Activated naive CD4-positive, alpha-beta T cell treated with anti-CD3 and anti-CD28 coated beads, Interleukin-2, amount 10 ng/mL, durations not matched to agents 7 days and 5 days (primary cell): ENCODE measurements at regions not wholly inside any gene's neighbourhood (a gene's known extent, or its start where the extent isn't known, plus 50 kb on each side); places are given as distances from the start of the nearest gene placed in this dataset.

ENCODE experiments used
- CTCF ChIA-PET: fragments of 350-600 bp; sonication (Branson Sonifier 250); formaldehyde crosslinking; loops from one replicate; lab custom pipeline; 2021; ENCODE audit warnings: antibody characterized with exemption; lab: Charles Lee
- DNase-seq: peaks from one replicate; pipeline ENCODE4 v3.0.0-alpha.2; 2020
- H3K27ac Mint-ChIP-seq: one replicate; pipeline ENCODE4 v1.8.0; 2021; ENCODE audit warnings: mild to moderate bottlenecking, moderate library complexity, mixed read lengths
- H3K27me3 Mint-ChIP-seq: one replicate; pipeline ENCODE4 v1.8.0; 2021; ENCODE audit warnings: mild to moderate bottlenecking, mixed read lengths
- H3K36me3 Mint-ChIP-seq: one replicate; pipeline ENCODE4 v1.8.0; 2021; ENCODE audit warnings: mixed read lengths
- H3K4me1 Mint-ChIP-seq: one replicate; pipeline ENCODE4 v1.8.0; 2021; ENCODE audit warnings: mixed read lengths
- H3K4me3 Mint-ChIP-seq: one replicate; pipeline ENCODE4 v1.8.0; 2021; ENCODE audit warnings: mild to moderate bottlenecking, moderate library complexity, mixed read lengths
- H3K9me3 Mint-ChIP-seq: one replicate; pipeline ENCODE4 v1.8.0; 2021; ENCODE audit warnings: mixed read lengths

- DNase-seq = no peak
- peaks cover 5% of the 10 kb centered on the region for H3K9me3 Mint-ChIP-seq
- no peaks in the 10 kb centered on the region for H3K27me3 Mint-ChIP-seq
- H3K27ac Mint-ChIP-seq = no peak overlapping the region
- no peak overlapping the region for H3K4me3 Mint-ChIP-seq
- H3K36me3 Mint-ChIP-seq = no peaks in the 10 kb centered on the region
- peaks cover 13% of the 10 kb centered on the region for H3K4me1 Mint-ChIP-seq
- CTCF ChIA-PET = no interaction called here
These were observed 136.5 kb upstream of the NAMPT start for GRCh38 chr7:106421181-106421762.

DNA sequence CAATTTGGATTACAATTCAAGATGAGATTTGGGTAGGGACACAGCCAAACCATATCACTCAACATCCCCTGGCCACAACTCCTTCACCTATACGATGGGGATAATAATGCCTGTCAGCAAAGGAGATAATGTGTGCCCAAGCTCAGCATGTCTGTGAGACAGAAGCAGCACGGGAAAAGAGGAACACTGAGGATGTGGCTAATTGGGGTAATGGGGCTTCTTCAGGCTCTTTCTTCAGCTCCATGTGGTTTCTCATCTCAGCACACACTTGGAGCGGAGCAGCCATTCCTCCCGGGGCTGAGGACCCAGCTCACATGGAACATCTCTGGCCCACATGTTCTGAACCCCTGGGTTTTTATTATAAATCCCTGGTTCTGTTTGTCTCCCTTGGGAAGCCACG is 136.0 kb upstream of the NAMPT start:
- peaks cover 13% of the 10 kb centered on the region for H3K4me1 Mint-ChIP-seq
- no peaks in the 10 kb centered on the region for H3K27me3 Mint-ChIP-seq
- no peak overlapping the region for H3K4me3 Mint-ChIP-seq
- H3K27ac Mint-ChIP-seq = no peak overlapping the region
- CTCF ChIA-PET = interaction anchor here (1.8 kb wide), 1 partner anchor 41 kb away, joined by 6 read pairs; no protein-coding TSS in a partner anchor
- no peaks in the 10 kb centered on the region for H3K36me3 Mint-ChIP-seq
- peaks cover 6% of the 10 kb centered on the region for H3K9me3 Mint-ChIP-seq
- no peak for DNase-seq

DNA sequence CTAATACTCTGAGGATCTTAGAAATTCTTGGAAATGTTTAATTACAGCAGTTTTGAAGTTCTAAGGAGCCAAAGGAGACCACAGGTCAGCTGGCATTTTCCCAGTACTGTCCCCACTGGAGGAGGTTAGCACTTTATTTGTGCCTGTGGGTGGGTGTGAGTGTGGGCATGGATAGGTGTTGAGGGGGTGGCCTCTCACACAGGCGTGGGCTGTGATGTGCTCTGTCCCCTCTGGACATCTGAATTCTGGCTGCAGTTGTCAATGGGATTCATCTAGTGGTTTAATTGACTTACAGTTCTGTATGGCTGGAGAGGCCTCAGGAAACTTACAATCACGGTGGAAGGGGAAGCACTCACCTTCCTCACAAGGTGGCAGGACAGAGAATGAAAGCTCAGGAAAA is 135.4 kb upstream of the NAMPT start:
- Mint-ChIP-seq H3K4me3 (no peak overlapping the region), H3K27me3 (no peaks in the 10 kb centered on the region), H3K9me3 (peaks cover 9% of the 10 kb centered on the region), H3K4me1 (peaks cover 9% of the 10 kb centered on the region), H3K27ac (no peak overlapping the region), H3K36me3 (no peaks in the 10 kb centered on the region)
- CTCF ChIA-PET = interaction anchor here (1.8 kb wide), 1 partner anchor 42 kb away, joined by 6 read pairs; no protein-coding TSS in a partner anchor
- no peak for DNase-seq

DNA sequence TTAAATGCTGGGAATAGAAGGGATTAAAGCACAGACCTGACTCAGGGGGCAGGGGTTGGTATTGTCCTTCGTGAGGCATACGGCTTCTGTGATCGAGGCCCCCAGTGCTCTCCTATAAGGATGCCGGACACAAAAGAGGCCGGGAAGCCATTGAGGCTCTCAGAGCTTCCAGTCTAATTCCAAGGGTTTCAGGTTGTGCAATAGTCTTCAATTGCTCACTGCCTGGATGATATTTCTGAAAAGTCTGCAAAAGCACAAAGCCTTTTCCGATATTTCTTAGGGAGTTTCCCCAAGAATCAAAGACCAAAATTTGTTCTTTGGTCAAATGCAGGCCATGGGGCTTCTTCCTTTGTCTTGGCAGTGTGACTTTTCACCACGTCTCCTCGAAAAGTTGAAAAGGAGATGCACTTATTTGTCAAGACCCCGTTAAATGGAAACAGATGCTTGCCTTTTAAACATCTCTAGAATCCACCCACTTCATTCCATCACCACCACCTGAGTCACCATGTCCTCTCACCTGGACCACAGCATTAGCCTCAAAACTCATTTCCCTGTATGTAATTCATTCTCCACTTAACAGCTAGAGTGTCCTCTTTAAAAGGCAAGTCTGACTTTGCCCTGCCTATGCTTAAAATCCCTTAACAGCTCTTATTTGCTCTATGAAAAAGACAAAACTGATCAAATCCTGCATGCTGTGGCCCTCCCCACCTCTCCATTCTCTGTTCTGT is 134.8 kb upstream of the NAMPT start:
- no peaks in the 10 kb centered on the region for H3K27me3 Mint-ChIP-seq
- CTCF ChIA-PET = interaction anchor here (1.8 kb wide), 1 partner anchor 43 kb away, joined by 6 read pairs; no protein-coding TSS in a partner anchor
- H3K27ac Mint-ChIP-seq = no peak overlapping the region
- peaks cover 10% of the 10 kb centered on the region for H3K9me3 Mint-ChIP-seq
- no peaks in the 10 kb centered on the region for H3K36me3 Mint-ChIP-seq
- no peak overlapping the region for H3K4me3 Mint-ChIP-seq
- peaks cover 4% of the 10 kb centered on the region for H3K4me1 Mint-ChIP-seq
- DNase-seq = no peak

GRCh38 chr7:106418526-106418925 is 133.7 kb upstream of the NAMPT start:
- H3K27ac Mint-ChIP-seq = no peak overlapping the region
- H3K4me3 Mint-ChIP-seq = no peak overlapping the region
- CTCF ChIA-PET = no interaction called here
- no peak for DNase-seq
- H3K27me3 Mint-ChIP-seq = no peaks in the 10 kb centered on the region
- no peaks in the 10 kb centered on the region for H3K4me1 Mint-ChIP-seq
- no peaks in the 10 kb centered on the region for H3K36me3 Mint-ChIP-seq
- peaks cover 10% of the 10 kb centered on the region for H3K9me3 Mint-ChIP-seq

DNA sequence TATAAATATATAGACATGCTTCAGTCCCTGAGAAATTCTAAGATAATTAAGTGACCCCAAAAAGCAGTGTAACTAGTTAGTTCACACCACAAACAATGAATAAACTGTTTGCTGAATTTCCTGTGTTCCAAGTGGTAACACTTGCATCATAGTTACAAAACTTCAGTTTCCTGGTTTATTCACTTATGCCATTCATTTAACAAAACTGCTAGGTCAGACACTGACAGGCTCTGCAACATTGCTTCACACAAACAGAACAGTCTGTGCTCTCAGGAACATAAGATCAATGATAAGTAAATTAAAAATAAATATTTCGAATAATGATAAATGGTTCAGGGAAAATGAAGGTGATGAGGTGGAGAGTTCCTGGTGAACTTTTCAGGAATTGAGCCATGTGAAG is 133.3 kb upstream of the NAMPT start:
- Mint-ChIP-seq H3K27ac (no peak overlapping the region), H3K4me1 (no peaks in the 10 kb centered on the region), H3K36me3 (no peaks in the 10 kb centered on the region), H3K27me3 (no peaks in the 10 kb centered on the region), H3K9me3 (peaks cover 10% of the 10 kb centered on the region), H3K4me3 (no peak overlapping the region)
- CTCF ChIA-PET = no interaction called here
- no peak for DNase-seq

- CTCF ChIA-PET = interaction anchor here (0.8 to 1.3 kb wide), 2 partner anchors 45 to 240 kb away, joined by 3 to 4 read pairs; no protein-coding TSS in a partner anchor
These were observed 132.6 kb upstream of the NAMPT start for GRCh38 chr7:106417273-106417902.

DNA sequence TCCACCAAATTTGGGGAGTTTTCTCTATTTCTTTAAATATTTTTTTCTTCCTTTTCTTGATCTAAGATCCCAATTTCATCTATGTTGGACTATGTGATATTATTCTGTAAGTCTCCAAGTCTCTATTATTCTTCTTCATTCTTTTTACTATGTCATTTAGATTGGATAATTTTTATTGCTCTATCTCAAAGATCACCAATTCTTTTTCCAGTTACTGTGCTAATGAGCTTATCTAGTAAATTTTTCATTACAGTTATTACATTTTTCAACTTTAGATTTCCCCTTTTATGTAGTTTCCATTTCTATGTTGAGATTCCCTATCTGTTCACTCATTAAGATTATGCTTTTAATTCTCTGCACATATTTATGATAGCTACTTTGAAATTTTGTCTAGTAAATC is 131.6 kb upstream of the NAMPT start:
- DNase-seq = no peak
- Mint-ChIP-seq H3K36me3 (no peaks in the 10 kb centered on the region), H3K27me3 (peaks cover 8% of the 10 kb centered on the region), H3K4me3 (no peak overlapping the region), H3K27ac (no peak overlapping the region), H3K4me1 (no peaks in the 10 kb centered on the region), H3K9me3 (peaks cover 10% of the 10 kb centered on the region)
- CTCF ChIA-PET = interaction anchor here (1.3 kb wide), 1 partner anchor 46 kb away, joined by 4 read pairs; no protein-coding TSS in a partner anchor

More at GRCh38 chr7:106417273-106417902, 132.6 kb upstream of the NAMPT start:
- DNase-seq = no peak
- no peaks in the 10 kb centered on the region for H3K27me3 Mint-ChIP-seq
- H3K4me1 Mint-ChIP-seq = no peaks in the 10 kb centered on the region
- peaks cover 10% of the 10 kb centered on the region for H3K9me3 Mint-ChIP-seq
- no peak overlapping the region for H3K27ac Mint-ChIP-seq
- H3K4me3 Mint-ChIP-seq = no peak overlapping the region
- no peaks in the 10 kb centered on the region for H3K36me3 Mint-ChIP-seq

DNA sequence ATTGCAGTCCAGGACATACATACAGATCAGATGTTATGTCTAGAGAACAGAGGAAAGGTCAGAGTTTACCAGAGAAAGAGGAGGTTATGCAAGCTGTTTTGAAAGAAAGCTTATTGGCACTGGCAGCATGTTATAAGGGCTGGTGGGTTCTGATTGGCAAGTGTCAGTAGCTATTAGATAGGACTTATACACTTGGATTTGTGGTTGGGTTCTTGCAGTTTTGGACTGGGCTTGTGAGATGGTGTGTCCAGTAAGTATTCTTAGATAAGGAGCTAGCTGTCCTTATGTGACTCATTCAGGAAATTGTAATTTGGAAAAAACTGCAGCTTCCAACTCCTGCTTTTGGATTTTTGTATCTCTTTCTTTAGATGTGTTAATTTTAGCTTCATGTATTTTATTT is 130.7 kb upstream of the NAMPT start:
- peaks cover 10% of the 10 kb centered on the region for H3K9me3 Mint-ChIP-seq
- H3K27me3 Mint-ChIP-seq = peaks cover 10% of the 10 kb centered on the region
- H3K4me1 Mint-ChIP-seq = no peaks in the 10 kb centered on the region
- no peaks in the 10 kb centered on the region for H3K36me3 Mint-ChIP-seq
- no peak overlapping the region for H3K27ac Mint-ChIP-seq
- no peak overlapping the region for H3K4me3 Mint-ChIP-seq
- CTCF ChIA-PET = interaction anchor here (0.6 to 0.8 kb wide), 2 partner anchors 136 to 246 kb away, joined by 3 read pairs; no protein-coding TSS in a partner anchor
- no peak for DNase-seq

DNA sequence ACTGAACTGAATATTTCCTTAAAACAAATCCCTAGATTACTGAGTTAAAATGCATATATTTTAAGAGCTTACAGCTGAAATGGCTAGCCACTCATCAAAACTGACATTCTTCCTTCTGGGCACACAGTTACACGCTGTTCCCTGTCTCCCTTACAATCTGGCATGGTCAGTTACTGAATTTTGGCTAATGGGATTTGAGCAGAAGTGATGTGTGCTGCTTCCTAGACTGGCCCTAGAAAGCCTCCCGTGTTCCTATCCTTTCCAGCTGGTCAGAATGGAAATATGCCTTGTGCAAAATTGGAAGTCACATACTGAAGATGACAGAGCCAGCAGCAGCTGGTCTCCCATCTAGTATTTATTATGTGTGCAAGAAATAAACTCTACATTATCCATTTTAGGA is 128.7 kb upstream of the NAMPT start:
- no peaks in the 10 kb centered on the region for H3K4me1 Mint-ChIP-seq
- no peak overlapping the region for H3K4me3 Mint-ChIP-seq
- CTCF ChIA-PET = interaction anchor here (1.2 kb wide), 1 partner anchor 237 kb away, joined by 3 read pairs; no protein-coding TSS in a partner anchor
- H3K27me3 Mint-ChIP-seq = peaks cover 10% of the 10 kb centered on the region
- no peak overlapping the region for H3K27ac Mint-ChIP-seq
- H3K9me3 Mint-ChIP-seq = peaks cover 10% of the 10 kb centered on the region
- no peaks in the 10 kb centered on the region for H3K36me3 Mint-ChIP-seq
- DNase-seq = no peak

GRCh38 chr7:106405697-106406141 is 120.9 kb upstream of the NAMPT start:
- H3K36me3 Mint-ChIP-seq = no peaks in the 10 kb centered on the region

DNA sequence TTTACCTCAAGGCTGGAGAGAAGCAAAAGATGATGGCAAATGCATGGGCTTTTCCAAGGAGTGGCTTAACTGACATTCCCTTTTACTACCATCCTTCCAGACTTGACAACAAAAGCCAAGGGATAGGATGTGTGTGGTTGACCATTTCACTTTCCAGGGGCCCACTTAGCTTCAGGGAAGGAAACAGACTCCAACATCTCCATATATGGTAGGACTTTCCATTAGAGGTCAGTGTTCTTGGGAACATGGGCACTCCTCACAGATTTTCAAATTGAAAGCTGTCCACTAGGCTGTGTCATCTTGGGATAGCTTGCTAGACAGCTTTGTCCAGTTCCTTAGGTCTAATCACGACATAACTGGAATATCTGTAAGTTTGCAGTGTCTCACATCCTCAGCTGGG is 118.1 kb upstream of the NAMPT start:
- H3K4me3 Mint-ChIP-seq = no peak overlapping the region
- H3K27me3 Mint-ChIP-seq = peaks cover 10% of the 10 kb centered on the region
- peaks cover 3% of the 10 kb centered on the region for H3K9me3 Mint-ChIP-seq
- H3K4me1 Mint-ChIP-seq = peaks cover 8% of the 10 kb centered on the region
- no peaks in the 10 kb centered on the region for H3K36me3 Mint-ChIP-seq
- no peak overlapping the region for H3K27ac Mint-ChIP-seq
- no peak for DNase-seq
- CTCF ChIA-PET = no interaction called here

More at GRCh38 chr7:106405697-106406141, 120.9 kb upstream of the NAMPT start:
- no peak overlapping the region for H3K27ac Mint-ChIP-seq
- H3K4me1 Mint-ChIP-seq = peaks cover 8% of the 10 kb centered on the region
- DNase-seq = no peak
- peaks cover 3% of the 10 kb centered on the region for H3K27me3 Mint-ChIP-seq
- CTCF ChIA-PET = no interaction called here
- peaks cover 3% of the 10 kb centered on the region for H3K9me3 Mint-ChIP-seq
- no peak overlapping the region for H3K4me3 Mint-ChIP-seq

GRCh38 chr7:106400923-106401322 is 116.1 kb upstream of the NAMPT start:
- H3K9me3 Mint-ChIP-seq = peaks cover 3% of the 10 kb centered on the region
- H3K4me1 Mint-ChIP-seq = peaks cover 7% of the 10 kb centered on the region
- H3K4me3 Mint-ChIP-seq = no peak overlapping the region
- no peaks in the 10 kb centered on the region for H3K36me3 Mint-ChIP-seq
- DNase-seq = no peak
- H3K27me3 Mint-ChIP-seq = peaks cover 10% of the 10 kb centered on the region
- CTCF ChIA-PET = no interaction called here
- no peak overlapping the region for H3K27ac Mint-ChIP-seq

DNA sequence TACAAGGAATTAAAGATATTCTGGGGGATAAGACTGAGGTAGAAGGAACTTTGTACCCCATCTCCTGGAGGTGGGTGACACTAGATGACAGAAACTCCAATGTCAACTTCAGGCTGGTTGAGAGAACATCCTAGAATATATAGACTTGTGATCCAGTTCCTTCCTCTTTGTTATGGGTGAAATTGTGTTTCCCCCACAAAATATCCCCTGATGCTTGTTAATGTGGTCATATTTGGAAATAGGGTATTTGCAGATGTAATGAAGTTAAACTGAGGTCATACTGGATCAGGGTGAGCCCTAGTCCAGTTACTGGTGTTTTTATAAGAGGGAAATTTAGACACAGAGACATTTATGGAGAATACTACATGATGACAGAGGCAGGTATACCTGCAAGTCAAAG is 114.0 kb upstream of the NAMPT start:
- H3K9me3 Mint-ChIP-seq = peaks cover 2% of the 10 kb centered on the region
- H3K36me3 Mint-ChIP-seq = no peaks in the 10 kb centered on the region
- H3K4me3 Mint-ChIP-seq = no peak overlapping the region
- H3K27ac Mint-ChIP-seq = no peak overlapping the region
- CTCF ChIA-PET = no interaction called here
- peaks cover 15% of the 10 kb centered on the region for H3K27me3 Mint-ChIP-seq
- no peaks in the 10 kb centered on the region for H3K4me1 Mint-ChIP-seq
- no peak for DNase-seq
